Trophoblast cell (in vitro differentiated cells and primary cell): ENCODE measurements at regions not wholly inside any gene's neighbourhood (a gene's known extent, or its start where the extent isn't known, plus 50 kb on each side); places are given as distances from the start of the nearest gene placed in this dataset.
A peak's percentile ranks its signal among the peaks of the same experiment; 100 is the strongest.

Experiments
- DNase-seq, 2 donors: peaks; one replicate each; pipeline ENCODE4 v3.0.0-alpha.2; 2016
- H2AFZ ChIP-seq: 2 replicates; pipeline ENCODE4 v1.6.1; 2013; ENCODE audit warnings: low read length, moderate library complexity, mild to moderate bottlenecking; ENCODE audit not compliant: insufficient read depth, poor library complexity
- H2AK5ac ChIP-seq: 2 replicates; pipeline ENCODE4 v1.6.1; 2013; ENCODE audit warnings: mild to moderate bottlenecking, low read length
- H2BK120ac ChIP-seq: 2 replicates; pipeline ENCODE4 v1.6.1; 2013; ENCODE audit warnings: low read length, mild to moderate bottlenecking, moderate library complexity; ENCODE audit not compliant: insufficient read depth, poor library complexity
- H2BK12ac ChIP-seq: 2 replicates; pipeline ENCODE4 v1.6.1; 2013; ENCODE audit warnings: mild to moderate bottlenecking, low read length, moderate library complexity
- H2BK5ac ChIP-seq: 2 replicates; pipeline ENCODE4 v1.6.1; 2013; ENCODE audit warnings: low read length, low read depth, moderate library complexity, mild to moderate bottlenecking; ENCODE audit not compliant: poor library complexity
- H3K14ac ChIP-seq: 2 replicates; pipeline ENCODE4 v1.6.1; 2013; ENCODE audit warnings: mild to moderate bottlenecking, low read length
- H3K18ac ChIP-seq: 2 replicates; pipeline ENCODE4 v1.6.1; 2013; ENCODE audit warnings: mild to moderate bottlenecking, low read length
- H3K23ac ChIP-seq: 2 replicates; pipeline ENCODE4 v1.6.1; 2013; ENCODE audit warnings: low read length
- H3K27ac ChIP-seq: 2 replicates; pipeline ENCODE4 v1.5.1; 2013; ENCODE audit warnings: low read depth, mild to moderate bottlenecking, inconsistent platforms, low read length, moderate library complexity
- H3K27me3 ChIP-seq: 2 replicates; pipeline ENCODE4 v1.6.1; 2013; ENCODE audit warnings: inconsistent platforms, mild to moderate bottlenecking, low read length, moderate library complexity; ENCODE audit not compliant: insufficient read depth
- H3K36me3 ChIP-seq, 2 experiments: 1 replicate in 1 of 2; 2 replicates in 1 of 2; pipeline ENCODE4 v1.6.1; 2013; ENCODE audit warnings: low read length in 2 of 2, mild to moderate bottlenecking in 2 of 2, moderate library complexity in 1 of 2; ENCODE audit not compliant: insufficient read depth in 2 of 2, control insufficient read depth in 1 of 2
- H3K4ac ChIP-seq: 2 replicates; pipeline ENCODE4 v1.6.1; 2013; ENCODE audit warnings: low read depth, mild to moderate bottlenecking, low read length, moderate library complexity
- H3K4me1 ChIP-seq, 2 experiments: 1 replicate in 1 of 2; 2 replicates in 1 of 2; pipeline ENCODE4 v1.6.1; 2013; ENCODE audit warnings: low read length in 2 of 2, mild to moderate bottlenecking in 2 of 2, moderate library complexity in 1 of 2; ENCODE audit not compliant: insufficient read depth in 2 of 2, control insufficient read depth in 1 of 2
- H3K4me2 ChIP-seq: 2 replicates; pipeline ENCODE4 v1.6.1; 2013; ENCODE audit warnings: inconsistent platforms, mild to moderate bottlenecking, low read length, moderate library complexity
- H3K4me3 ChIP-seq: 2 replicates; pipeline ENCODE4 v1.5.1; 2013; ENCODE audit warnings: mild to moderate bottlenecking, low read depth, low read length, inconsistent platforms
- H3K79me1 ChIP-seq: one replicate; pipeline ENCODE4 v1.6.1; 2013; ENCODE audit warnings: low read length
- H3K79me2 ChIP-seq: 2 replicates; pipeline ENCODE4 v1.6.1; 2013; ENCODE audit warnings: low read length, mild to moderate bottlenecking; ENCODE audit not compliant: control insufficient read depth, insufficient read depth, poor library complexity
- H3K9ac ChIP-seq: 2 replicates; pipeline ENCODE4 v1.6.1; 2013; ENCODE audit warnings: mild to moderate bottlenecking, low read length
- H3K9me3 ChIP-seq: 2 replicates; pipeline ENCODE4 v1.6.1; 2013; ENCODE audit warnings: low read depth, mild to moderate bottlenecking, control low read depth, inconsistent platforms, low read length; ENCODE audit not compliant: insufficient read depth
- H4K12ac ChIP-seq: 2 replicates; pipeline ENCODE4 v1.6.1; 2013; ENCODE audit warnings: low read depth, mild to moderate bottlenecking, low read length, moderate library complexity
- H4K8ac ChIP-seq: 2 replicates; pipeline ENCODE4 v1.6.1; 2013; ENCODE audit warnings: low read depth, mild to moderate bottlenecking, low read length, moderate library complexity
- H4K91ac ChIP-seq: one replicate; pipeline ENCODE4 v1.6.1; 2013; ENCODE audit warnings: low read depth, mild to moderate bottlenecking, low read length, moderate library complexity
- WGBS: extraction: QIAGEN DNeasy Blood & Tissue Kit; methylation state at CpG from one replicate; pipeline ENCODE4 v1.1.7; 2013; ENCODE audit warnings: missing lambda C conversion rate; ENCODE audit not compliant: insufficient read length, insufficient coverage; ENCODE audit errors: extremely low coverage; 5-methylcytosine and 5-hydroxymethylcytosine counted together

- Histone ChIP-seq H2AK5ac (no peak overlapping the region), H3K4ac (no peak overlapping the region), H3K9ac (peak overlapping the region; percentile 49), H3K18ac (no peak overlapping the region), H4K12ac (no peak overlapping the region), H3K27ac (no peak overlapping the region), H3K4me3 (no peak overlapping the region), H3K14ac (no peak overlapping the region), H3K79me2 (no peaks in the 10 kb centered on the region), H3K36me3 (peaks cover 27 to 41% of the 10 kb centered on the region in 2 experiments), H2BK12ac (no peak overlapping the region), H3K23ac (no peak overlapping the region), H2BK5ac (no peak overlapping the region), H4K91ac (no peak overlapping the region), H3K79me1 (no peaks in the 10 kb centered on the region), H4K8ac (no peak overlapping the region), H3K9me3 (no peaks in the 10 kb centered on the region), H3K4me2 (no peak overlapping the region), H2AFZ (no peak overlapping the region), H2BK120ac (no peak overlapping the region), H3K4me1 (no peaks in the 10 kb centered on the region), H3K27me3 (no peaks in the 10 kb centered on the region)
- no peak for DNase-seq
- WGBS: no CpG with 5 or more reads among the region's 6 CpGs
Measured at GRCh38 chr21:36254106-36254941, 65.7 kb upstream of the MORC3 start.

GRCh38 chr21:36255663-36256062 is 64.3 kb upstream of the MORC3 start:
- H3K79me1 ChIP-seq: no peaks in the 10 kb centered on the region
- H2AFZ ChIP-seq: no peak overlapping the region
- DNase-seq: no peak
- H3K27ac ChIP-seq: no peak overlapping the region
- H2BK12ac ChIP-seq: no peak overlapping the region
- no peak overlapping the region for H3K14ac ChIP-seq
- H3K27me3 ChIP-seq: no peaks in the 10 kb centered on the region
- H3K18ac ChIP-seq: no peak overlapping the region
- no peak overlapping the region for H2BK5ac ChIP-seq
- H2AK5ac ChIP-seq: no peak overlapping the region
- H3K4ac ChIP-seq: no peak overlapping the region
- H3K4me3 ChIP-seq: no peak overlapping the region
- no peak overlapping the region for H3K9ac ChIP-seq
- H3K23ac ChIP-seq: no peak overlapping the region
- H4K91ac ChIP-seq: no peak overlapping the region
- WGBS: no CpG with 5 or more reads among the region's 5 CpGs
- no peak overlapping the region for H2BK120ac ChIP-seq
- H4K8ac ChIP-seq: no peak overlapping the region
- no peaks in the 10 kb centered on the region for H3K4me1 ChIP-seq
- H3K36me3 ChIP-seq: peaks cover 23 to 30% of the 10 kb centered on the region in 2 experiments
- no peak overlapping the region for H4K12ac ChIP-seq
- H3K79me2 ChIP-seq: no peaks in the 10 kb centered on the region
- no peaks in the 10 kb centered on the region for H3K9me3 ChIP-seq
- no peak overlapping the region for H3K4me2 ChIP-seq

- no peak overlapping the region for H4K8ac ChIP-seq
- H3K36me3 ChIP-seq: peaks cover 26 to 33% of the 10 kb centered on the region in 2 experiments
- H3K14ac ChIP-seq: no peak overlapping the region
- no peaks in the 10 kb centered on the region for H3K4me1 ChIP-seq
- H4K12ac ChIP-seq: no peak overlapping the region
- no peak overlapping the region for H2AFZ ChIP-seq
- H4K91ac ChIP-seq: no peak overlapping the region
- H3K4me2 ChIP-seq: no peak overlapping the region
- 100% methylated on average over 1 of the region's 1 CpG for WGBS
- H3K79me1 ChIP-seq: no peaks in the 10 kb centered on the region
- H3K9me3 ChIP-seq: no peaks in the 10 kb centered on the region
- H3K23ac ChIP-seq: no peak overlapping the region
- no peak overlapping the region for H3K27ac ChIP-seq
- no peak overlapping the region for H2BK5ac ChIP-seq
- no peak overlapping the region for H2BK12ac ChIP-seq
- H3K79me2 ChIP-seq: no peaks in the 10 kb centered on the region
- no peak overlapping the region for H3K9ac ChIP-seq
- H3K4me3 ChIP-seq: no peak overlapping the region
- DNase-seq: no peak
- no peak overlapping the region for H2BK120ac ChIP-seq
- no peak overlapping the region for H3K4ac ChIP-seq
- H3K18ac ChIP-seq: no peak overlapping the region
- H2AK5ac ChIP-seq: no peak overlapping the region
- no peaks in the 10 kb centered on the region for H3K27me3 ChIP-seq
Measured at GRCh38 chr21:36257657-36258056, 62.3 kb upstream of the MORC3 start.

GRCh38 chr21:36260030-36260787 is 59.8 kb upstream of the MORC3 start:
- Histone ChIP-seq H3K4me3 (no peak overlapping the region), H4K8ac (no peak overlapping the region), H3K36me3 (peaks cover 26 to 36% of the 10 kb centered on the region in 2 experiments), H3K9me3 (no peaks in the 10 kb centered on the region), H4K12ac (no peak overlapping the region), H3K23ac (no peak overlapping the region), H2AFZ (no peak overlapping the region), H3K79me2 (no peaks in the 10 kb centered on the region), H2BK5ac (no peak overlapping the region), H3K79me1 (no peaks in the 10 kb centered on the region), H3K27me3 (no peaks in the 10 kb centered on the region), H4K91ac (no peak overlapping the region), H2BK12ac (no peak overlapping the region), H3K27ac (no peak overlapping the region), H3K4me1 (no peaks in the 10 kb centered on the region), H3K18ac (no peak overlapping the region), H3K9ac (no peak overlapping the region), H3K14ac (no peak overlapping the region), H2AK5ac (no peak overlapping the region), H2BK120ac (no peak overlapping the region), H3K4me2 (no peak overlapping the region), H3K4ac (no peak overlapping the region)
- DNase-seq: peak; percentile 52 to 84
- WGBS: no CpG with 5 or more reads among the region's 10 CpGs
